GM10266 (cell line): ENCODE measurements at regions not wholly inside any gene's neighbourhood (a gene's known extent, or its start where the extent isn't known, plus 50 kb on each side); places are given as distances from the start of the nearest gene placed in this dataset.
"Not testable (repeated sequence)": the region's sequence is repeated elsewhere in the genome, so short reads cannot be mapped to it uniquely, and the experiment has no call there.

Experiments
- DNase-seq: peaks from one replicate; pipeline ENCODE4 v3.0.0; 2012; ENCODE audit errors: extremely low spot score
- TF ChIP-seq, protein P1 (sequence below): IDR thresholded peaks from 2 replicates; pipeline ENCODE4 v1.5.1; 2012; ENCODE audit warnings: mild to moderate bottlenecking, low read depth; ENCODE audit not compliant: control insufficient read depth, insufficient read depth; ENCODE audit errors: missing control alignments

GRCh38 chr7:3117488-3118231, 74.0 kb upstream of the CARD11 start:
- TF ChIP-seq, protein P1, sequence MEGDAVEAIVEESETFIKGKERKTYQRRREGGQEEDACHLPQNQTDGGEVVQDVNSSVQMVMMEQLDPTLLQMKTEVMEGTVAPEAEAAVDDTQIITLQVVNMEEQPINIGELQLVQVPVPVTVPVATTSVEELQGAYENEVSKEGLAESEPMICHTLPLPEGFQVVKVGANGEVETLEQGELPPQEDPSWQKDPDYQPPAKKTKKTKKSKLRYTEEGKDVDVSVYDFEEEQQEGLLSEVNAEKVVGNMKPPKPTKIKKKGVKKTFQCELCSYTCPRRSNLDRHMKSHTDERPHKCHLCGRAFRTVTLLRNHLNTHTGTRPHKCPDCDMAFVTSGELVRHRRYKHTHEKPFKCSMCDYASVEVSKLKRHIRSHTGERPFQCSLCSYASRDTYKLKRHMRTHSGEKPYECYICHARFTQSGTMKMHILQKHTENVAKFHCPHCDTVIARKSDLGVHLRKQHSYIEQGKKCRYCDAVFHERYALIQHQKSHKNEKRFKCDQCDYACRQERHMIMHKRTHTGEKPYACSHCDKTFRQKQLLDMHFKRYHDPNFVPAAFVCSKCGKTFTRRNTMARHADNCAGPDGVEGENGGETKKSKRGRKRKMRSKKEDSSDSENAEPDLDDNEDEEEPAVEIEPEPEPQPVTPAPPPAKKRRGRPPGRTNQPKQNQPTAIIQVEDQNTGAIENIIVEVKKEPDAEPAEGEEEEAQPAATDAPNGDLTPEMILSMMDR: no peak
- no peak for DNase-seq

DNA sequence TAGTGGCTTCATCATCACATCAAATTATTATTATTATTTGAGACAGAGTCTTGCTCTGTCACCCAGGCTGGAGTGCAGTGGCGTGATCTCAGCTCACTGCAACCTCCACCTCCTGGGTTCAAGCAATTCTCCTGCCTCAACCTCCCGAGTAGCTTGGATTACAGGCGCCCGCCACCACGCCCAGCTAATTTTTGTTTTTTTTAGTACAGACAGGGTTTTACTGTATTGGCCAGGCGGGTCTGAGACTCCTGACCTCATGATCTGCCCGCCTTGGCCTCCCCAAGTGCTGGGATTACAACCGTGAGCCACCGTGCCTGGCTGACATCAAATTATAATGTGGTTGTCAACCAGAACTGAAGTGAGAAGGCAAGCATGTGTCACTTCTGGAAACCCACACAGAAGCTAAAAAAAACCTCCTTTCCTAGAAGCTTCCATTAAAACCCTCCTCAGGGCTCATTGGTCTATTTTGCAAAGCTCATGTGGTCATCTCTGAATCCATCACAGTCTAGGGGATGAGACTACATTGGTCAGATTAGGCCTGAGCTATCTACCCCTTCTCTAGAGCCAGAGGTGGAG, 75.8 kb upstream of the CARD11 start:
- DNase-seq: not testable (repeated sequence)

- TF ChIP-seq, protein P1: no peak
- DNase-seq: no peak
Observed at GRCh38 chr7:3119963-3120362, 76.3 kb upstream of the CARD11 start.

- DNase-seq: no peak
- TF ChIP-seq, protein P1: no peak
Observed at GRCh38 chr7:3120513-3120912, 76.8 kb upstream of the CARD11 start.

GRCh38 chr7:3128857-3129490, 85.3 kb upstream of the CARD11 start:
- TF ChIP-seq, protein P1: no peak
- DNase-seq: no peak

GRCh38 chr7:3133811-3134385, 90.2 kb upstream of the CARD11 start:
- TF ChIP-seq, protein P1: no peak

DNA sequence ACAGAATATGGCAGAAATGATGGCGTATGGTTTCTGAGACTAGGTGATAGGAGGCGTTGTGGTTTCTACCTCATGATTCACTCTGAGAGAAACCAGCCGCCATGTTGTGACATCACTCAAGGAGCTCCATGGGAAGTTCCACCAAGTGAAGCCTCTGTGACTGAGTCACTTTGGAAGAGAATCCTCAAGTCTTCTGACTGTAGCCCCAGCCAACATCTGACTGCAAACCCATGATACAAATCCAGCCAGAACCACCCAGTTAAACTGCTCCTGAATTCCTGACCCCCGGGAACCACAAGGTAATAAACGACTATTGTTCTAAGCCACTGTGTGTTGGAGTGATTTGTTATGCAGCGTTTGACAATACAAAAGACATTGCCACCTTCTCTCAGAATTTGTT, 91.1 kb upstream of the CARD11 start:
- TF ChIP-seq, protein P1: no peak
- no peak for DNase-seq

More at GRCh38 chr7:3133811-3134385, 90.2 kb upstream of the CARD11 start:
- DNase-seq: no peak
